HepG2 (cell line): ENCODE measurements at regions not wholly inside any gene's neighbourhood (a gene's known extent, or its start where the extent isn't known, plus 50 kb on each side); places are given as distances from the start of the nearest gene placed in this dataset.

Experiments
- ATAC-seq: fragments of 200-7000 bp; cut with Tn5 transposase; 3 replicates; pipeline ENCODE4 v1.9.1; 2020; ENCODE audit warnings: mild to moderate bottlenecking, moderate library complexity
- BruUV-seq: library from RNA; stranded (reverse); fragments of 400-500 nt; replicated peaks from 2 replicates; lab custom pipeline; 2021; lab: Mats Ljungman, UMichigan
- CTCF ChIA-PET: fragments of 300-600 bp; formaldehyde crosslinking; extraction: SDS; loops from one replicate; lab custom pipeline; 2021; ENCODE audit warnings: low total read pairs, inconsistent platforms, low intra/inter-chr PET ratio; lab: Yijun Ruan, JAX
- POLR2A ChIA-PET: fragments of 350-600 bp; sonication (Branson Sonifier 250); formaldehyde crosslinking; loops from one replicate; lab custom pipeline; 2020; ENCODE audit warnings: antibody characterized with exemption, inconsistent platforms; lab: Yijun Ruan, JAX
- DNase-seq: peaks from one replicate; pipeline ENCODE4 v3.0.0-alpha.2; 2015; ENCODE audit warnings: low spot score
- FAIRE-seq: peaks from 3 replicates; lab custom pipeline; 2011; peaks lifted over from hg19 to GRCh38; lab: Jason Lieb, UNC
- H2AFZ ChIP-seq: one replicate; pipeline ENCODE4 v1.6.1; 2011; ENCODE audit warnings: low read length, inconsistent platforms
- H3K27ac ChIP-seq: fragments of 300-600 bp; 3 replicates; pipeline ENCODE4 v1.8.0; 2011; ENCODE audit warnings: mixed run types, mild to moderate bottlenecking, mixed read lengths, low read length, inconsistent platforms; ENCODE audit not compliant: insufficient read depth; ENCODE audit errors: extremely low read length
- H3K27me3 ChIP-seq, 2 experiments: fragments of 200-600 bp in 1 of 2; 2 replicates in 1 of 2; 3 replicates in 1 of 2; pipeline versions ENCODE4 v1.6.0 to v1.8.0; 2011; ENCODE audit warnings: low read length in 2 of 2, mild to moderate bottlenecking in 2 of 2, moderate library complexity in 2 of 2, inconsistent platforms in 1 of 2; ENCODE audit not compliant: insufficient read depth in 2 of 2, control insufficient read depth in 1 of 2
- H3K36me3 ChIP-seq, 2 experiments: fragments of 200-600 bp in 1 of 2; replicated peaks in 1 of 2; 2 replicates in 1 of 2; 3 replicates in 1 of 2; pipeline versions ENCODE4 v1.5.1 to v1.8.0; 2011; ENCODE audit warnings: low read length in 2 of 2, inconsistent platforms in 1 of 2; ENCODE audit not compliant: insufficient read depth in 2 of 2, control insufficient read depth in 1 of 2
- H3K4me1 ChIP-seq: 2 replicates; pipeline ENCODE4 v1.5.1; 2012; ENCODE audit warnings: low read length, inconsistent platforms; ENCODE audit not compliant: insufficient read depth
- H3K4me2 ChIP-seq: 2 replicates; pipeline ENCODE4 v1.6.0; 2011; ENCODE audit warnings: low read depth, low read length, inconsistent platforms
- H3K4me3 ChIP-seq, 3 experiments: fragments of 200-600 bp in 1 of 3; sonication (generic), shearing (Covaris generic) in 1 of 3; replicated peaks in 1 of 3; 2 replicates each; pipeline ENCODE4 v1.5.1; 2011 to 2016; ENCODE audit warnings: low read length in 3 of 3, inconsistent platforms in 2 of 3, low read depth in 2 of 3, mild to moderate bottlenecking in 2 of 3, control low read depth in 1 of 3, mixed read lengths in 1 of 3; ENCODE audit not compliant: insufficient read depth in 1 of 3
- H3K79me2 ChIP-seq: one replicate; pipeline ENCODE4 v1.6.1; 2011; ENCODE audit warnings: low read length, inconsistent platforms; ENCODE audit not compliant: insufficient read depth
- H3K9ac ChIP-seq: 2 replicates; pipeline ENCODE4 v1.6.0; 2011; ENCODE audit warnings: mild to moderate bottlenecking, low read depth, low read length, inconsistent platforms; ENCODE audit not compliant: insufficient read depth
- H3K9me3 ChIP-seq: 2 replicates; pipeline ENCODE4 v1.5.1; 2012; ENCODE audit warnings: mild to moderate bottlenecking, low read length
- H4K20me1 ChIP-seq: 2 replicates; pipeline ENCODE4 v1.6.0; 2011; ENCODE audit warnings: inconsistent platforms, mild to moderate bottlenecking, low read length, moderate library complexity; ENCODE audit not compliant: insufficient read depth
- CTCF ChIP-seq: sonication (generic); formaldehyde crosslinking; IDR thresholded peaks from 2 replicates; pipeline ENCODE4 v1.5.0; 2020; ENCODE audit warnings: mild to moderate bottlenecking, missing genetic modification reagents, moderate library complexity
- IKZF1 ChIP-seq: fragments of 450-650 bp; IDR thresholded peaks from 2 replicates; pipeline ENCODE4 v1.7.1; 2016
- KLF11 ChIP-seq: IDR thresholded peaks from 2 replicates; pipeline ENCODE4 v1.6.1; 2016; ENCODE audit warnings: missing compliant biosample characterization
- PHB2 ChIP-seq: fragments of 450-650 bp; IDR thresholded peaks from 2 replicates; pipeline ENCODE4 v1.6.1; 2018; ENCODE audit not compliant: partially characterized antibody
- PHF8 ChIP-seq: sonication (generic); formaldehyde crosslinking; IDR thresholded peaks from 2 replicates; pipeline ENCODE4 v1.5.0; 2020; ENCODE audit warnings: missing genetic modification reagents
- THAP9 ChIP-seq: sonication (generic); formaldehyde crosslinking; IDR thresholded peaks from 2 replicates; pipeline ENCODE4; 2020; ENCODE audit warnings: missing genetic modification reagents, mild to moderate bottlenecking, borderline replicate concordance
- ZBTB40 ChIP-seq, 2 experiments: fragments of 450-650 bp in 1 of 2; sonication (generic) in 1 of 2; formaldehyde crosslinking in 1 of 2; IDR thresholded peaks; 2 replicates each; pipeline versions ENCODE4 v1.6.1 to v1.8.0; 2016 to 2022; ENCODE audit warnings: antibody characterized with exemption in 1 of 2, mild to moderate bottlenecking in 1 of 2, missing genetic modification reagents in 1 of 2
- ZC3H4 ChIP-seq: sonication (generic); formaldehyde crosslinking; IDR thresholded peaks from 2 replicates; pipeline ENCODE4 v1.4.0; 2020; ENCODE audit warnings: missing genetic modification reagents, borderline replicate concordance
- ZEB1 ChIP-seq: IDR thresholded peaks from 2 replicates; pipeline ENCODE4 v1.6.1; 2012; ENCODE audit warnings: mild to moderate bottlenecking, low read depth, inconsistent platforms; ENCODE audit not compliant: insufficient replicate concordance
- ZNF124 ChIP-seq: sonication (generic); formaldehyde crosslinking; IDR thresholded peaks from 2 replicates; pipeline ENCODE4 v1.4.0; 2020; ENCODE audit warnings: missing genetic modification reagents
- WGBS: methylation state at CpG from one replicate; pipeline ENCODE4 v1.1.6; 2017; ENCODE audit warnings: low lambda C conversion rate; 5-methylcytosine and 5-hydroxymethylcytosine counted together
- in situ Hi-C: cut with HindIII; loops from 2 replicates; pipeline ENCODE4 v1.10.0; 2017; ENCODE audit warnings: low pct_unique_long_range_greater_than_20kb; ENCODE audit not compliant: extremely low pct_ligation_motif_present
- intact Hi-C: fragments of 100-400 bp; cut with micrococcal nuclease; formaldehyde crosslinking; loops from one replicate; pipeline ENCODE4 v1.10.0; 2022; ENCODE audit not compliant: unreplicated experiment

- H3K4me2 ChIP-seq, result no peak overlapping the region
- H2AFZ ChIP-seq, result no peak overlapping the region
- in situ Hi-C loops, result no loop called here
- no peaks in the 10 kb centered on the region for H3K4me1 ChIP-seq
- no peak for DNase-seq
- no peaks in the 10 kb centered on the region for H3K36me3 ChIP-seq
- intact Hi-C loops, result no loop called here
- no peaks in the 10 kb centered on the region; a peak in 1 of 5 replicates for H3K27me3 ChIP-seq
- H3K9me3 ChIP-seq, result no peaks in the 10 kb centered on the region
- no peak for FAIRE-seq
- 31% methylated on average over 8 of the region's 8 CpGs for WGBS
- no TSS peak for BruUV-seq
- H3K4me3 ChIP-seq, result no peak overlapping the region
- no peak overlapping the region for H3K27ac ChIP-seq
- no peaks in the 10 kb centered on the region for H3K79me2 ChIP-seq
- ChIA-PET POLR2A (no interaction called here), CTCF (no interaction called here)
- ATAC-seq, result no peak
- H4K20me1 ChIP-seq, result no peaks in the 10 kb centered on the region
- no peak overlapping the region for H3K9ac ChIP-seq
- TF ChIP-seq ZEB1 (no peak), THAP9 (CRISPR knock-in tag) (no peak), ZBTB40 (IDR thresholded peaks at IDR 0.05) (no peak), ZBTB40 (CRISPR knock-in tag; IDR thresholded peaks at IDR 0.05) (no peak), IKZF1 (no peak), PHB2 (no peak), ZNF124 (CRISPR knock-in tag) (no peak), KLF11 (CRISPR knock-in tag) (no peak), ZC3H4 (CRISPR knock-in tag) (no peak), PHF8 (no peak), CTCF (CRISPR knock-in tag) (no peak)
These were observed 65.8 kb downstream of the NSMCE3 start for GRCh38 chr15:29203718-29204368.
